ELF-1 (cell line): ENCODE measurements at regions not wholly inside any gene's neighbourhood (a gene's known extent, or its start where the extent isn't known, plus 50 kb on each side); places are given as distances from the start of the nearest gene placed in this dataset.

Experiments used
- DNase-seq: peaks from one replicate; pipeline ENCODE4 v3.0.0-alpha.2; 2016; ENCODE audit warnings: low read depth, low spot score

GRCh38 chr1:199161766-199162303 lies 523.0 kb downstream of the PTPRC start:
- DNase-seq, result peak; percentile 7

- DNase-seq, result no peak
These were observed 524.4 kb downstream of the PTPRC start for GRCh38 chr1:199163267-199163666.

GRCh38 chr1:199163670-199164069 lies 524.8 kb downstream of the PTPRC start:
- no peak for DNase-seq

GRCh38 chr1:199167460-199167859 lies 528.6 kb downstream of the PTPRC start:
- no peak for DNase-seq

- DNase-seq, result no peak
These were observed 530.2 kb downstream of the PTPRC start for GRCh38 chr1:199168888-199169585.

GRCh38 chr1:199170711-199171110 lies 531.9 kb downstream of the PTPRC start:
- no peak for DNase-seq

- no peak for DNase-seq
These were observed 533.6 kb downstream of the PTPRC start for GRCh38 chr1:199172171-199173124.

- DNase-seq, result no peak
These were observed 534.5 kb downstream of the PTPRC start for GRCh38 chr1:199173356-199173755.

- DNase-seq, result no peak
These were observed 535.5 kb downstream of the PTPRC start for GRCh38 chr1:199174336-199174735.

GRCh38 chr1:199176713-199177112 lies 537.9 kb downstream of the PTPRC start:
- no peak for DNase-seq

- no peak for DNase-seq
These were observed 538.4 kb downstream of the PTPRC start for GRCh38 chr1:199177241-199177640.

GRCh38 chr1:199178646-199179045 lies 539.8 kb downstream of the PTPRC start:
- no peak for DNase-seq

GRCh38 chr1:199182186-199182843 lies 543.5 kb downstream of the PTPRC start:
- DNase-seq, result no peak

- DNase-seq, result no peak
These were observed 545.3 kb downstream of the PTPRC start for GRCh38 chr1:199184180-199184579.

- no peak for DNase-seq
These were observed 556.0 kb downstream of the PTPRC start for GRCh38 chr1:199194862-199195261.

- DNase-seq, result no peak
These were observed 558.9 kb downstream of the PTPRC start for GRCh38 chr1:199197695-199198094.

- DNase-seq, result no peak
These were observed 563.5 kb downstream of the PTPRC start for GRCh38 chr1:199202331-199202730.

- no peak for DNase-seq
These were observed 565.4 kb downstream of the PTPRC start for GRCh38 chr1:199204231-199204630.

- no peak for DNase-seq
These were observed 567.1 kb downstream of the PTPRC start for GRCh38 chr1:199205740-199206441.

- DNase-seq, result no peak
These were observed 570.0 kb downstream of the PTPRC start for GRCh38 chr1:199208847-199209246.

GRCh38 chr1:199218065-199218464 lies 579.2 kb downstream of the PTPRC start:
- no peak for DNase-seq
